ENCODE measurements at regions not wholly inside any gene's neighbourhood (a gene's known extent, or its start where the extent isn't known, plus 50 kb on each side); places are given as distances from the start of the nearest gene placed in this dataset.

DNA sequence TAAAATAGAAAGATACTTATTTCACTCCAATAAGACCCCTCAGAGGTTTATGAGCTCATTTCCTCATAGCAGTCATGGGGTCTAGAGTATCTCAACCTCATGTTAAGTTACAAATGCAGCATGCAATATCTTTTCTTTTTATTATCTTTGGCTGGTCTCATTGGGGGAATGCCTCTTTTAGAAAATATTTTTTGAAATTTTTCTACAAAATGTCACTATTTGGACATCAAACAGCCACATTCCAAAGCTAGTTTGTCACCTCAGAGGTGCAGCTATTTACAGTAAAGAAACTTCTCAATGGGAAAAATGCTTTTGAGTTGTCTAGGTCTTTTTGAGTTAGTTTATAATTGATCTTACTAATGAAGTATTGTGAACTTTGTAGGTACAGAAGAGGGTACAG lies 370.7 kb upstream of the LRATD1 start:
- Mint-ChIP-seq H3K9me3 (peaks cover 0 to 7% (median 0%) of the 10 kb centered on the region in 3 donors), H3K27ac (no peak overlapping the region), H3K4me1 (no peaks in the 10 kb centered on the region), H3K27me3 (no peaks in the 10 kb centered on the region), H3K36me3 (no peaks in the 10 kb centered on the region), H3K4me3 (no peak overlapping the region)

DNA sequence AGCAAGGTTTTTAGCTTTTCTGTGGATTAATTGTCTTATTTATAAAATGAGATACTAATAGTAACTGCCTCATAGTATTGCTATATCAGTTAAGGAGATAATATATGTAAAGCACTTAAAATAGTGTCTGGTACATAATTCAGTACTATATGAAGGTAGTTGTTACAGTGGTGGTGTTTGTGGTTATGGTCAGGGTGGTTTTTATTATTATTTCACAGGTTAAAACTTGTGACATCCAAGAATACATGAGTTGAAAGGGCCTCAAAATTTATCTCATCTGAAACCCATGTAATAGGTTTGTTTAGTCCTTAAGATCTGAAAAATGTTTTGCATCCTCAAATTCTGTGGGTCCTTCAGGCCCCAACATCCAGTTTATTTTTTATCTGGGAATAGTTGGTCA lies 369.5 kb upstream of the LRATD1 start:
- Mint-ChIP-seq H3K36me3 (no peaks in the 10 kb centered on the region), H3K4me3 (no peak overlapping the region), H3K4me1 (no peaks in the 10 kb centered on the region), H3K9me3 (peaks cover 0 to 8% (median 0%) of the 10 kb centered on the region in 3 donors), H3K27me3 (no peaks in the 10 kb centered on the region), H3K27ac (no peak overlapping the region)

DNA sequence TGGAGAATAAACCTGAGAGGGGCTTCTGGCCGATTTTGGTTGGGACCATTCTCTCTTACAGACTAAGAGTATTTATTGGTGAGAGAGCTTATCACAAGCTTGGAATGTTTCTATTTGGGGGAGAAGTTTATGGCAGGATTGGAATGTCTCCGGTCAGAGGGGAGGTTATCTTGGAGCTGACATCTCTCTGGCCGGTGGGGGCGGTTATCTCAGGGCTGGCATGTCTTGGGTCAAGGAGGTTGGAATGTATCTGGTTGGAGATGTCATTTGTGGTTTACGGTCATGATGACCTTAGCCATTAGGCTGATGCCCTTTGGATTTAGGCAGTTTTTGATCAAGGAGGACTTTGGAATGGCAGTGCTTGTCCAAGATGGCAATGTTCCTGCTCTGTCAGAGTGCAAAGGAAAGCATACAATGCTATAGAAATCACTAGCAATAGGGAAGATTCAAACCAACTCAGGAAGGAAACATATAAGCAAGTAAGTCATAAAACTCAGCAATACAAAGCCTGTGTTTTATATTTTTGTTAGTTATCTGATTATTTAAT lies 362.4 kb upstream of the LRATD1 start:
- no peak overlapping the region for H3K4me3 Mint-ChIP-seq
- H3K27ac Mint-ChIP-seq = no peak overlapping the region
- H3K27me3 Mint-ChIP-seq = no peaks in the 10 kb centered on the region
- H3K9me3 Mint-ChIP-seq = peaks cover 8 to 14% (median 11%) of the 10 kb centered on the region in 3 donors
- no peaks in the 10 kb centered on the region for H3K4me1 Mint-ChIP-seq
- no peaks in the 10 kb centered on the region for H3K36me3 Mint-ChIP-seq

DNA sequence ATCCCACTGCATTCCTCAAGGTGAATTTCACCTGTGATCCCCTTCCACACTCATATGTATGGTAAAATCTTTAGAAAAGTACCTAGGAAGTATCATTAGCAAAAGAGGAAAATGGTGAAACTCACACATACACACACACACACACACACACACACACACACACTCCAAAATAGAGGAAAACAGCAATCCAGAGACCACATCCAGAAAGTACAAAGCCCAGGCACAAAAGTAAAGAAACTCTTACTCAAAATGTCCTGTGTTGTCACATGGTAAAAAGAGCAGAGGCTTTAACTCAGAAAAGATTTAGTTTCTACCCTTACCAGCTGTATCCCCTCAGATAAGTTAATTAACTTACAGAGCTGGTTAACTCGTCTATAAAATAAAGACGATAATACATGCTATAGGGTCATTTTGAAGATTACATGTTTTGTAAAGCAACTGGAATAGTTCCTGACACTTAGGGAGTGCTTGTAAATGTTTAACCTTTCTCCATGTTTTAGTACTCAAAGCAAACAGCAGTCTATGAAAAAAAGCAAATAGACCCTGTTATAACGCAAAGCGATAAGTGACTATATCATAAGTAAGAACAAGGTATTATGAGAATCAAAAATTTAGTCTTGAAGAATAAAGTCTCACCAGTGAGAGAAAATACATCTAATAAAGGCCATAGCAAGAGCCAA lies 360.0 kb upstream of the LRATD1 start:
- Mint-ChIP-seq H3K4me3 (no peak overlapping the region), H3K27me3 (no peaks in the 10 kb centered on the region), H3K4me1 (no peaks in the 10 kb centered on the region), H3K9me3 (peaks cover 6 to 15% (median 8%) of the 10 kb centered on the region in 3 donors), H3K36me3 (no peaks in the 10 kb centered on the region), H3K27ac (no peak overlapping the region)

DNA sequence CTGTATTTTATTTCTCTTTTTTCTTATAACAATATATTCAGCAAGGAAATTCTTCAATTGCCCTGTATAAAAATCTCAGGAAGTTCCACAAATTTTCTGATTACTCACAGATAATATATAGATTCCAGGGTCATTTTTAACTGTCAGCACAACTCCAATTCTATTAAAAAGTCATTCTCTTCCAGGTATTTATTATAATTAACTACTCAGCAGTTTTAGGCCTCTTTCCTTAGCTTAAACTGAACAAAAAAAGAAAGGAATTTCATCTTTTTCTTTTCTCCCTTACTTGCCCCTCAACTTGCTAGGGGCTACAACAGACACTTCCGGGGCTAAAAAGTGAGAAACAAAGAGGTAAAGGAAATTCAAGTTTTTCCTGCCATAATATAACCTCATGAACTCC lies 358.9 kb upstream of the LRATD1 start:
- H3K4me3 Mint-ChIP-seq = no peak overlapping the region
- H3K36me3 Mint-ChIP-seq = no peaks in the 10 kb centered on the region
- H3K27me3 Mint-ChIP-seq = no peaks in the 10 kb centered on the region
- H3K27ac Mint-ChIP-seq = no peak overlapping the region
- H3K9me3 Mint-ChIP-seq = peaks cover 8 to 15% (median 9%) of the 10 kb centered on the region in 3 donors
- H3K4me1 Mint-ChIP-seq = no peaks in the 10 kb centered on the region

DNA sequence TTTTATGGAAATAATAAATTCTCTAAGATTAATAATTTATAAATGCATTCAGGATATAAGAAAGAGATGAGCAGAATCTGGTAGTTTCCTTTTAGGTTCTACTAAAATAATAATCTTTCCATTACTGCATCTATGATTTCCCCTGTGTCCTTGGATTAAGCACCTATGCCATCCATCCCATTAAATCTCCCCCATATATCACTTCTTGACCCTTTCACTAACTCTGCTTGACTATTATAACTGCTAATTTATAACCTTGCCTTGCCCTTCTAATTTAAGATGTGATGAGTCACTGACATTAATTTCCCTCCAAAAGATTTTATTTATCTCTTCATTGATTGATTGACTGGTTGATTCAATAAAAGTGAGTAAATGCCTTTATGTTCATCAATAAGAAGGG lies 348.3 kb upstream of the LRATD1 start:
- Mint-ChIP-seq H3K27me3 (no peaks in the 10 kb centered on the region), H3K27ac (no peak overlapping the region), H3K4me3 (no peak overlapping the region), H3K9me3 (peaks cover 0 to 4% (median 0%) of the 10 kb centered on the region in 3 donors), H3K36me3 (no peaks in the 10 kb centered on the region), H3K4me1 (peaks cover 0 to 2% (median 0%) of the 10 kb centered on the region in 3 donors)

DNA sequence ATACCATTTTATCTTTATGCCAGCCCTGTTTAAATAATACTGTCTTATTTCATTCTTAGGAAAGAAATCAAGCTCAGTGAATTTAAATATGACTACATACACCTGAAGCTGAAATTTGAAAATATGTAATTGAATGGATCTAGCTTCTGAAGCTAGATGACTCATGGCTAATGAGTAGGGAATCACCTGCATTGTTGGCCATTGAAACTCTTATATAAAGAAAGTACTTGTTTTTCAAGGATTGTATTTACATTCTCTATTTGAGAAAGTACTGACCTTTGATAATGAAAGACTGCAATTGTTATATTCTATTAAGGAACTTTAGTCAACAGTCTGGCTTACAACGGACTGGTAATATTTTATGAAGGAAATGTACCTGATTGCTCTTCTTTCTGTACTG lies 346.7 kb upstream of the LRATD1 start:
- Mint-ChIP-seq H3K36me3 (no peaks in the 10 kb centered on the region), H3K27me3 (no peaks in the 10 kb centered on the region), H3K9me3 (peaks cover 0 to 4% (median 0%) of the 10 kb centered on the region in 3 donors), H3K4me1 (peaks cover 0 to 2% (median 0%) of the 10 kb centered on the region in 3 donors), H3K27ac (no peak overlapping the region), H3K4me3 (no peak overlapping the region)

DNA sequence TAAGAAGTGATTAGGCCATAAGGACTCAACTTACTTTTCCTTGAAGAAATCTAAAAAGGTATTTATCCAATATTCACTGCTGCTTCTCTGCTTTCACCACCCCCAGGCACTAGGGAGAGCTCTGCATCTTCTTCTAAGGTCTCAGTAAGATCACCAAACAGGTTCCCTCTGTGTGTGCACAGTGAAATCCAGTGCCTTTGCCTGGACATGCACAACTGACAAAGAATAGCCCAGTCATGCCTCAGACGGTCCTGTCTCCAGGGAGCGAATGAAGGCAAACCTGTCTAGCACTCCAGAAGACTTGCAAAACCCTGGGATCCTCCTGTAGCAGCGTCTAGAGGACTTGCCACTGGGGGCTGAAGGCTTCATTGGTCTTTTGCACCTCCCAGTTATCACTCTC lies 344.5 kb upstream of the LRATD1 start:
- no peak overlapping the region for H3K4me3 Mint-ChIP-seq
- peaks cover 0 to 3% (median 0%) of the 10 kb centered on the region in 3 donors for H3K4me1 Mint-ChIP-seq
- H3K27me3 Mint-ChIP-seq = no peaks in the 10 kb centered on the region
- no peak overlapping the region for H3K27ac Mint-ChIP-seq
- peaks cover 0 to 1% (median 0%) of the 10 kb centered on the region in 3 donors for H3K9me3 Mint-ChIP-seq
- no peaks in the 10 kb centered on the region for H3K36me3 Mint-ChIP-seq

DNA sequence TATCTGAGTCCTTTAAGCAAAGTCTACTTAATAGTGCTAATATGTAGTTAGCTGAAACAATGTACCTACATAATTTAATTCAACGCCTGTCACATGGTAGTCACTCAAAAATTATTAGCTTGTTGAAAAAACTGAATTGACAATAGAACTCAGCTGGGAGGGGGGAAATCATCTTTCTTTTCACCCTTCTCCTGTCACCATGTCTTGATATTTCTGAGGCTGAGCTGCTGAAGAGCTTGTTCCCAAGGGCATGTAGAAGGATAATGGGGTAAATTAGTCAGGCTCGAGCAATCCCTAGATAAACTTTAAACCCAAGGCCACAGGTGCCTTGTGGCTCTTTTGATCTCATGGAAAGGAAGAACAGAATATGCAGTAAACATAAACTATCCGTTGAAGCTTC lies 339.6 kb upstream of the LRATD1 start:
- Mint-ChIP-seq H3K27me3 (no peaks in the 10 kb centered on the region), H3K4me1 (peaks cover 0 to 3% (median 0%) of the 10 kb centered on the region in 3 donors), H3K9me3 (peaks cover 1 to 5% (median 4%) of the 10 kb centered on the region in 3 donors), H3K27ac (no peak overlapping the region), H3K36me3 (no peaks in the 10 kb centered on the region), H3K4me3 (no peak overlapping the region)

DNA sequence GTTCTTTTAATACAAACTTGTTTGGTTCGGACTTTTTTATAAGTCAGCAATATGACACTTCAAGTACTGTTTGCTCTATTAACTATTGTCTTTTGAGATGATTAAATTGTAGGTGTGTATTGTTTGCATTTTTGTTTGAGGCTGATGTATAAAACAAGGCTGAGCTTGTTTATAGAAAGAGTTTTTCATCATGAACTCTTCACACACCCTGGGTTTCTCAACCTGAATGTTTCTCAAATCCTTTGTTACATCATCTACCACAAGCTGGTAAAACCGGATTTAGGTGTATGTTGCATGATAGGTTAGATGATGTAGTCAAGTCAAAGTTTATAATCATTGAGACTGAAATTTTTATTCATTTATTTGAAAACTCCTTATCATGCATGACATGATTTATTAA lies 335.2 kb upstream of the LRATD1 start:
- no peaks in the 10 kb centered on the region for H3K27me3 Mint-ChIP-seq
- no peak overlapping the region for H3K4me3 Mint-ChIP-seq
- no peaks in the 10 kb centered on the region for H3K4me1 Mint-ChIP-seq
- no peaks in the 10 kb centered on the region for H3K36me3 Mint-ChIP-seq
- peaks cover 4 to 5% (median 4%) of the 10 kb centered on the region in 3 donors for H3K9me3 Mint-ChIP-seq
- no peak overlapping the region for H3K27ac Mint-ChIP-seq

DNA sequence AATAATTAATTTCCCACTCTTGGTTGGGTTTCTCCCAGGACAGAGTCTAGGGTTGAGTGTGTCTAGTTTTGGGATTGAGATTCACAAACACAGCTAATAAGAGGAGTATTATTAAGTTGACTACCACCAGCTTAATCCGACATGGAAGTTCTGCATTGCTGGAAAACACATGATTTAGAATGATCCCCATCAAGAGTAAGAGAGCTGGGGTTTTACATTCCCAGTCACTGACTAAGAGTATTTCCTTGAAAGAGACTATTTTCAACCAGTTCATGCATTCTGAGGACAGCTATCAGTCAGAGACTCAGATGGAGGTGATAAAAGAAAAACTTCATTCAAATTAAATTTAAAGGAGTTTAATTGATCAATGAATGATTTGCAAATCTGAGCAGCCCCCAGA lies 334.6 kb upstream of the LRATD1 start:
- peaks cover 4 to 5% (median 4%) of the 10 kb centered on the region in 3 donors for H3K9me3 Mint-ChIP-seq
- no peak overlapping the region for H3K27ac Mint-ChIP-seq
- no peaks in the 10 kb centered on the region for H3K27me3 Mint-ChIP-seq
- no peaks in the 10 kb centered on the region for H3K4me1 Mint-ChIP-seq
- no peak overlapping the region for H3K4me3 Mint-ChIP-seq
- no peaks in the 10 kb centered on the region for H3K36me3 Mint-ChIP-seq

DNA sequence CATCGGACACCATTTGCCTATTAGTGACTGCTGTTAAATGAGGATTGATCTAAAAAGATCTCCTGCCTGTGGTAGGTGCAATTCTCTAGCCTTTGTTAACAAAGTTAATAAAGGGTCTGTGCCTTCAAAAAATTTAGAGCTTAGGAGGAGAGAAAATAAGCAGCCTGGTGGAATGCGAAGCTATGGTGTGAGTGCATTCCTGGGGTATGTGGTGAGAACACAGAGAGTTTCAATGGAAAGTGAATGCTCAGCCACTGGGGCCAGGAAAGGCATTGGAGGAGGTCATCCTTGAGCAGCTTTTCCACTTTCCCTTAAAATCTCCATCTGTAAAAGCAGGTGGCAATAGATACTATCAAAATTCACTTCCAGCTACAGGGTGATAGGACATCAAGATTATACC lies 331.2 kb upstream of the LRATD1 start:
- Mint-ChIP-seq H3K36me3 (no peaks in the 10 kb centered on the region), H3K27me3 (no peaks in the 10 kb centered on the region), H3K9me3 (peaks cover 0 to 4% (median 0%) of the 10 kb centered on the region in 3 donors), H3K4me1 (no peaks in the 10 kb centered on the region), H3K27ac (no peak overlapping the region), H3K4me3 (no peak overlapping the region)

DNA sequence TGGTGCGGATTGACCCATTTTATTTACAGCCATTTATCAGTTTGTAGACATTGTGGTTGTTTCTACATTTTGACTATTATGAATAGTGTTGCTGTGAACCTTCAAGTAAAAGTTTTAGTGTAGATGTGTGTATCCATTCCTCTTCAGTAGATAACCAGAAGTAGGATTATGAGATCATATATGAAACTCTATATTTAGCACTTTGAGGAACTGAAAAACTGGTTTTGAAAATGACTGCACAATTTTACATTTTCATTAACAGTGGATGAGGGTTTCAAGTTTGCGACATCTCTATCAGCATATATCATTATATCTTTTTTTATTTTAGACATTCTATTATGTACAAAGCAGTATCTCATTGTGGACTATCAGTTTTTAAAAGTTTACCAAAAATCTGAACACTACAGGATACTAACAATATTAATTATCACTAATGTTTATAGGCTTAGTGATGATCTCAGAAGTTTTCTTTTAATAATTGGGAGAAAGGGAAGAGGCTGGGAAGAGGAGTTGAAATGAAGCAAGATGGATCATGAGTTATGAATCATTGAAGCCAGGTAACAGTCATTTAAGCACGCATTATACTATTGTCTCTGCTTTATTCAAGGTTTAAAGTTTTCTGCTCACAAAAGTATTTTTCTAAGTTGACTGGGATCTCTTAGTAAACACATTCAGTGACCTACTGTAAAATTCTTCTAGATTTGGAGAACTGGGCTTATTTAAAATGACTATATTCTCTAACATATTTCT lies 329.0 kb upstream of the LRATD1 start:
- H3K4me1 Mint-ChIP-seq = no peaks in the 10 kb centered on the region
- H3K27ac Mint-ChIP-seq = no peak overlapping the region
- no peak overlapping the region for H3K4me3 Mint-ChIP-seq
- no peaks in the 10 kb centered on the region for H3K27me3 Mint-ChIP-seq
- H3K36me3 Mint-ChIP-seq = no peaks in the 10 kb centered on the region
- peaks cover 0 to 6% (median 4%) of the 10 kb centered on the region in 3 donors for H3K9me3 Mint-ChIP-seq

DNA sequence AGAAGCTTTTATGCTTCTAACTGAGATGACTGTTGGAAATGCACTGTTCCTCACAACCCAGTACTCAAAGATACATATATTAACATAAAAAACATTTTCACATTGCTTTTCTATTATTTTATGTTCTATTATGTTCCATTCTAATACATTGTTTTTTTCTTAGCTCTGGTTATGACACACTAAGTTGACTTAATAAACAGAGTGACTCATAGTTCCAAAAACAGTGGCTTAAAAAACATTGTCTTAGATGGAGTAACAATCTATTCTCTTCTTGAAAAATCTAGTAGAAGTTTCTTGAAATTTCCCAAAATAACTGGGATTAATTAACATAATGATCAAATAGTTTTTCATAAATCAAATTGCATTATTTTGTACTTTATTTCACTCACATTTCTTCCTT lies 328.2 kb upstream of the LRATD1 start:
- Mint-ChIP-seq H3K4me3 (no peak overlapping the region), H3K36me3 (no peaks in the 10 kb centered on the region), H3K9me3 (peaks cover 0 to 6% (median 4%) of the 10 kb centered on the region in 3 donors), H3K27me3 (no peaks in the 10 kb centered on the region), H3K4me1 (no peaks in the 10 kb centered on the region), H3K27ac (no peak overlapping the region)

DNA sequence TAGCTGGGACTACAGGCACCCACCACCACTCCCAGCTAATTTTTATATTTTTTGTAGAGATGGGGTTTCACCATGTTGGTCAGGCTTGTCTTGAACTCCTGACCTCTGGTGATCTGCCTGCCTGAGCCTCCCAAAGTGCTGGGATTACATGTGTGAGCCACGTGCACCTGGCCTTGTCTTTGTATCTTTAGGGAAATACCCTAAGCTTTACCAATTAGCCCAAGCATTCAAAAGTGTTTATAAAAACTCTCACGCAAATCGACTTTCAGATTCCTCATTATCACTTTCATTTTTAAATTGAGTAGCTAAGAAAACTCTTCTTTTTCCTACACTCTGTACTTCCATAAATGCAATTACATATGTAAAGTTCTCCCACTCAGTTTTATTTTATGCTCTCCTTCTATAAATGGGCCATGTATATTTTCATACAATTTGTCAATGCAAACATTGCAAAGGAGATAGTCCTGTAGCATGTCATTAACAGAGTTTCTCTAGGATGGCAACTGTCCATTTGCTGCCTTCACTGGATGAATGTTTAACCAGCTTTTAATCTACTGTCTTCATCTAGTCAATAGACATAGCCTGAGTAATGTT lies 326.2 kb upstream of the LRATD1 start:
- Mint-ChIP-seq H3K36me3 (no peaks in the 10 kb centered on the region), H3K4me3 (no peak overlapping the region), H3K27me3 (no peaks in the 10 kb centered on the region), H3K27ac (no peak overlapping the region), H3K4me1 (no peaks in the 10 kb centered on the region), H3K9me3 (peaks cover 0 to 6% (median 0%) of the 10 kb centered on the region in 3 donors)

Measured in IgD-negative memory B cell (primary cell).